ENCODE measurements at regions not wholly inside any gene's neighbourhood (a gene's known extent, or its start where the extent isn't known, plus 50 kb on each side); places are given as distances from the start of the nearest gene placed in this dataset.

DNA sequence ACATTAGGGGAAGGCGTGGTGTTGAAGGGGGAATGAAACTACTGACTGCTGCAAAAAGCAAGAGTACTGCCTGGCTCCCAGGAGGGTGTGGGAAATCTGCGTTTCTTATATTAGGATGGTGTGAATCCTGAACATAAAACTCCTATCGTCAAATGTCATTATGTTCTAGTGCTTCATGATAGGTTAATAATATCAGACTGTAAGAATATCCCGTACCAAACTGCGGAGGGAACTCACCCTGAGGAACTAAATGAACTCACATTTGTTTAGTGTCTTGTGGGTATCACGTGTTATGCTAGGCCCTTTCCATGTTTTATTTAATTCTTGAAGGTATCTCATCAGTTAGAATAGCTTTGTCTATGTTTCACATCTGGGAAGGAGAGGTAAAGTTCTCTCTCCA is 610.7 kb downstream of the QKI start:
- no peak overlapping the region for H2AFZ ChIP-seq (ENCODE audit: control insufficient read depth, low read length)
- no peak overlapping the region for H3K4me3 ChIP-seq (ENCODE audit: control insufficient read depth in 2 of 3, extremely low read depth in 1 of 3, insufficient read depth in 2 of 3, low read depth in 1 of 3, low read length in 3 of 3)
- H3K27me3 ChIP-seq (ENCODE audit: control insufficient read depth, extremely low read depth, insufficient read depth, low read length), result no peaks in the 10 kb centered on the region
- H3K9ac ChIP-seq (ENCODE audit: control insufficient read depth, extremely low read depth, insufficient read depth, low read length), result no peak overlapping the region
- DNase-seq (ENCODE audit: low read depth, low spot score) (no peak), FAIRE-seq (no peak)
- no peak for TF ChIP-seq EZH2 (IDR thresholded peaks at IDR 0.05; ENCODE audit: low read length)
- TF ChIP-seq, protein P1, sequence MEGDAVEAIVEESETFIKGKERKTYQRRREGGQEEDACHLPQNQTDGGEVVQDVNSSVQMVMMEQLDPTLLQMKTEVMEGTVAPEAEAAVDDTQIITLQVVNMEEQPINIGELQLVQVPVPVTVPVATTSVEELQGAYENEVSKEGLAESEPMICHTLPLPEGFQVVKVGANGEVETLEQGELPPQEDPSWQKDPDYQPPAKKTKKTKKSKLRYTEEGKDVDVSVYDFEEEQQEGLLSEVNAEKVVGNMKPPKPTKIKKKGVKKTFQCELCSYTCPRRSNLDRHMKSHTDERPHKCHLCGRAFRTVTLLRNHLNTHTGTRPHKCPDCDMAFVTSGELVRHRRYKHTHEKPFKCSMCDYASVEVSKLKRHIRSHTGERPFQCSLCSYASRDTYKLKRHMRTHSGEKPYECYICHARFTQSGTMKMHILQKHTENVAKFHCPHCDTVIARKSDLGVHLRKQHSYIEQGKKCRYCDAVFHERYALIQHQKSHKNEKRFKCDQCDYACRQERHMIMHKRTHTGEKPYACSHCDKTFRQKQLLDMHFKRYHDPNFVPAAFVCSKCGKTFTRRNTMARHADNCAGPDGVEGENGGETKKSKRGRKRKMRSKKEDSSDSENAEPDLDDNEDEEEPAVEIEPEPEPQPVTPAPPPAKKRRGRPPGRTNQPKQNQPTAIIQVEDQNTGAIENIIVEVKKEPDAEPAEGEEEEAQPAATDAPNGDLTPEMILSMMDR (optimal IDR thresholded peaks at IDR 0.05 in 1 of 3, IDR thresholded peaks at IDR 0.05 in 1 of 3, conservative IDR thresholded peaks at IDR 0.05 in 1 of 3; ENCODE audit: extremely low read depth in 1 of 3, insufficient read depth in 2 of 3, low read length in 3 of 3), result no peak
- no peaks in the 10 kb centered on the region for H3K4me1 ChIP-seq (ENCODE audit: control insufficient read depth, extremely low read depth, insufficient read depth, low read length)
- H3K4me2 ChIP-seq (ENCODE audit: control insufficient read depth, extremely low read depth, insufficient read depth, low read depth, low read length), result no peak overlapping the region
- no peaks in the 10 kb centered on the region for H3K79me2 ChIP-seq (ENCODE audit: control insufficient read depth, insufficient read depth, low read length)
- H3K9me3 ChIP-seq (ENCODE audit: control insufficient read depth, low read depth, low read length), result peaks cover 3% of the 10 kb centered on the region
- no peak overlapping the region for H3K27ac ChIP-seq (ENCODE audit: control insufficient read depth, insufficient read depth, low read length)
- H3K36me3 ChIP-seq (ENCODE audit: control insufficient read depth in 2 of 2, extremely low read depth in 1 of 2, insufficient read depth in 2 of 2, low read length in 2 of 2), result no peaks in the 10 kb centered on the region
- dilution Hi-C loops (cut with MboI; ENCODE audit: extremely low pct_ligation_motif_present, low sequenced_read_pairs), result no loop called here
- H4K20me1 ChIP-seq (ENCODE audit: control insufficient read depth, extremely low read depth, insufficient read depth, low read length), result no peaks in the 10 kb centered on the region
- H3K9me1 ChIP-seq (ENCODE audit: control insufficient read depth, extremely low read depth, insufficient read depth, low read length), result no peaks in the 10 kb centered on the region

DNA sequence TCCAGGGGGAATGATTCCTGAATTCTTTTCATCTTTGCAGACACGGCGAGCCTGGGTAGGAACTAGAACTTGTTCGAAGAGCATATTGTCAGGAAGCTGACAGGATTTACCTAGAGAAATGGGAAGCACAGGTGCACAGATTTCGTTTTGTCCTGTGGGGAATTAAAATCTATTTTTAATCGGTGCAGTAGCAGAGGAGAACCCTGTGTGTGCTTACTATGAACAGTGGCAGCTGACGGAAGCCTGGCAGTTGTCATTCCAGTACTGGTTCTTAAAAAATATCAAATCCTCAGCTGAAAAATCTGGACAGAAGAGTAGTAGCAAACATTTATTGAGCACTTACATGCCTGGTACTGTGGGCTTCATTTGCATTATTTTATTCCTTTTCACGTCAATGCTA is 609.0 kb downstream of the QKI start:
- Histone ChIP-seq H3K4me2 (ENCODE audit: control insufficient read depth, extremely low read depth, insufficient read depth, low read depth, low read length) (no peak overlapping the region), H3K36me3 (ENCODE audit: control insufficient read depth in 2 of 2, extremely low read depth in 1 of 2, insufficient read depth in 2 of 2, low read length in 2 of 2) (no peaks in the 10 kb centered on the region), H3K9me1 (ENCODE audit: control insufficient read depth, extremely low read depth, insufficient read depth, low read length) (no peaks in the 10 kb centered on the region), H3K9ac (ENCODE audit: control insufficient read depth, extremely low read depth, insufficient read depth, low read length) (no peak overlapping the region), H2AFZ (ENCODE audit: control insufficient read depth, low read length) (no peak overlapping the region), H3K79me2 (ENCODE audit: control insufficient read depth, insufficient read depth, low read length) (no peaks in the 10 kb centered on the region), H3K4me1 (ENCODE audit: control insufficient read depth, extremely low read depth, insufficient read depth, low read length) (no peaks in the 10 kb centered on the region), H3K27me3 (ENCODE audit: control insufficient read depth, extremely low read depth, insufficient read depth, low read length) (no peaks in the 10 kb centered on the region), H3K4me3 (ENCODE audit: control insufficient read depth in 2 of 3, extremely low read depth in 1 of 3, insufficient read depth in 2 of 3, low read depth in 1 of 3, low read length in 3 of 3) (no peak overlapping the region), H3K27ac (ENCODE audit: control insufficient read depth, insufficient read depth, low read length) (no peak overlapping the region), H4K20me1 (ENCODE audit: control insufficient read depth, extremely low read depth, insufficient read depth, low read length) (no peaks in the 10 kb centered on the region), H3K9me3 (ENCODE audit: control insufficient read depth, low read depth, low read length) (peaks cover 2% of the 10 kb centered on the region)
- no peak for TF ChIP-seq EZH2 (IDR thresholded peaks at IDR 0.05; ENCODE audit: low read length)
- TF ChIP-seq, protein P1 (optimal IDR thresholded peaks at IDR 0.05 in 1 of 3, IDR thresholded peaks at IDR 0.05 in 1 of 3, conservative IDR thresholded peaks at IDR 0.05 in 1 of 3; ENCODE audit: extremely low read depth in 1 of 3, insufficient read depth in 2 of 3, low read length in 3 of 3), result no peak
- FAIRE-seq, result no peak
- dilution Hi-C loops (cut with MboI; ENCODE audit: extremely low pct_ligation_motif_present, low sequenced_read_pairs), result no loop called here
- DNase-seq (ENCODE audit: low read depth, low spot score), result no peak

Data from keratinocyte (primary cell).